ENCODE measurements at regions not wholly inside any gene's neighbourhood (a gene's known extent, or its start where the extent isn't known, plus 50 kb on each side); places are given as distances from the start of the nearest gene placed in this dataset.

GRCh38 chr11:23688835-23689234 lies 808.0 kb upstream of the LUZP2 start:
- Histone ChIP-seq H3K9ac (ENCODE audit: low read length in 2 of 2) (no peak overlapping the region), H3K27ac (ENCODE audit: low read length) (no peak overlapping the region), H3K4me3 (ENCODE audit: low read length in 2 of 2) (no peak overlapping the region), H3K27me3 (ENCODE audit: control insufficient read depth in 1 of 2, insufficient read depth in 2 of 2, low read length in 2 of 2) (no peaks in the 10 kb centered on the region), H3K4me1 (ENCODE audit: control insufficient read depth, insufficient read depth, low read length) (no peaks in the 10 kb centered on the region), H3K9me3 (ENCODE audit: control insufficient read depth in 2 of 2, low read length in 2 of 2) (no peaks in the 10 kb centered on the region), H3K36me3 (ENCODE audit: control insufficient read depth in 2 of 2, insufficient read depth in 2 of 2, low read length in 2 of 2) (no peaks in the 10 kb centered on the region)

GRCh38 chr11:23696688-23697415 lies 800.0 kb upstream of the LUZP2 start:
- Histone ChIP-seq H3K9ac (ENCODE audit: low read length in 2 of 2) (no peak overlapping the region), H3K27ac (ENCODE audit: low read length) (no peak overlapping the region), H3K4me3 (ENCODE audit: low read length in 2 of 2) (no peak overlapping the region), H3K27me3 (ENCODE audit: control insufficient read depth in 1 of 2, insufficient read depth in 2 of 2, low read length in 2 of 2) (no peaks in the 10 kb centered on the region), H3K9me3 (ENCODE audit: control insufficient read depth in 2 of 2, low read length in 2 of 2) (no peaks in the 10 kb centered on the region), H3K4me1 (ENCODE audit: control insufficient read depth, insufficient read depth, low read length) (no peaks in the 10 kb centered on the region), H3K36me3 (ENCODE audit: control insufficient read depth in 2 of 2, insufficient read depth in 2 of 2, low read length in 2 of 2) (no peaks in the 10 kb centered on the region)

GRCh38 chr11:23704183-23704582 lies 792.7 kb upstream of the LUZP2 start:
- Histone ChIP-seq H3K36me3 (ENCODE audit: control insufficient read depth in 2 of 2, insufficient read depth in 2 of 2, low read length in 2 of 2) (no peaks in the 10 kb centered on the region), H3K27ac (ENCODE audit: low read length) (no peak overlapping the region), H3K9ac (ENCODE audit: low read length in 2 of 2) (no peak overlapping the region), H3K4me1 (ENCODE audit: control insufficient read depth, insufficient read depth, low read length) (no peaks in the 10 kb centered on the region), H3K4me3 (ENCODE audit: low read length in 2 of 2) (no peak overlapping the region), H3K9me3 (ENCODE audit: control insufficient read depth in 2 of 2, low read length in 2 of 2) (no peaks in the 10 kb centered on the region), H3K27me3 (ENCODE audit: control insufficient read depth in 1 of 2, insufficient read depth in 2 of 2, low read length in 2 of 2) (no peaks in the 10 kb centered on the region)

GRCh38 chr11:23711981-23712380 lies 784.9 kb upstream of the LUZP2 start:
- no peak overlapping the region for H3K27ac ChIP-seq (ENCODE audit: low read length)

GRCh38 chr11:23719016-23719415 lies 777.8 kb upstream of the LUZP2 start:
- Histone ChIP-seq H3K9ac (ENCODE audit: low read length in 2 of 2) (no peak overlapping the region), H3K36me3 (ENCODE audit: control insufficient read depth in 2 of 2, insufficient read depth in 2 of 2, low read length in 2 of 2) (no peaks in the 10 kb centered on the region), H3K4me3 (ENCODE audit: low read length in 2 of 2) (no peak overlapping the region), H3K4me1 (ENCODE audit: control insufficient read depth, insufficient read depth, low read length) (no peaks in the 10 kb centered on the region), H3K27ac (ENCODE audit: low read length) (no peak overlapping the region), H3K9me3 (ENCODE audit: control insufficient read depth in 2 of 2, low read length in 2 of 2) (no peaks in the 10 kb centered on the region), H3K27me3 (ENCODE audit: control insufficient read depth in 1 of 2, insufficient read depth in 2 of 2, low read length in 2 of 2) (no peaks in the 10 kb centered on the region)

More at GRCh38 chr11:23711981-23712380, 784.9 kb upstream of the LUZP2 start:
- H3K9me3 ChIP-seq (ENCODE audit: control insufficient read depth in 2 of 2, low read length in 2 of 2) = no peaks in the 10 kb centered on the region
- no peaks in the 10 kb centered on the region for H3K4me1 ChIP-seq (ENCODE audit: control insufficient read depth, insufficient read depth, low read length)
- H3K36me3 ChIP-seq (ENCODE audit: control insufficient read depth in 2 of 2, insufficient read depth in 2 of 2, low read length in 2 of 2) = no peaks in the 10 kb centered on the region
- H3K27me3 ChIP-seq (ENCODE audit: control insufficient read depth in 1 of 2, insufficient read depth in 2 of 2, low read length in 2 of 2) = no peaks in the 10 kb centered on the region
- no peak overlapping the region for H3K9ac ChIP-seq (ENCODE audit: low read length in 2 of 2)
- no peak overlapping the region for H3K4me3 ChIP-seq (ENCODE audit: low read length in 2 of 2)

GRCh38 chr11:23723861-23724260 lies 773.0 kb upstream of the LUZP2 start:
- no peaks in the 10 kb centered on the region for H3K27me3 ChIP-seq (ENCODE audit: control insufficient read depth in 1 of 2, insufficient read depth in 2 of 2, low read length in 2 of 2)
- H3K9me3 ChIP-seq (ENCODE audit: control insufficient read depth in 2 of 2, low read length in 2 of 2) = no peaks in the 10 kb centered on the region
- no peaks in the 10 kb centered on the region for H3K36me3 ChIP-seq (ENCODE audit: control insufficient read depth in 2 of 2, insufficient read depth in 2 of 2, low read length in 2 of 2)
- H3K9ac ChIP-seq (ENCODE audit: low read length in 2 of 2) = no peak overlapping the region
- no peaks in the 10 kb centered on the region for H3K4me1 ChIP-seq (ENCODE audit: control insufficient read depth, insufficient read depth, low read length)
- H3K4me3 ChIP-seq (ENCODE audit: low read length in 2 of 2) = no peak overlapping the region
- H3K27ac ChIP-seq (ENCODE audit: low read length) = no peak overlapping the region

- H3K27ac ChIP-seq (ENCODE audit: low read length) = no peak overlapping the region
- no peaks in the 10 kb centered on the region for H3K27me3 ChIP-seq (ENCODE audit: control insufficient read depth in 1 of 2, insufficient read depth in 2 of 2, low read length in 2 of 2)
- H3K36me3 ChIP-seq (ENCODE audit: control insufficient read depth in 2 of 2, insufficient read depth in 2 of 2, low read length in 2 of 2) = no peaks in the 10 kb centered on the region
- no peaks in the 10 kb centered on the region for H3K4me1 ChIP-seq (ENCODE audit: control insufficient read depth, insufficient read depth, low read length)
- H3K9ac ChIP-seq (ENCODE audit: low read length in 2 of 2) = no peak overlapping the region
- no peak overlapping the region for H3K4me3 ChIP-seq (ENCODE audit: low read length in 2 of 2)
- no peaks in the 10 kb centered on the region for H3K9me3 ChIP-seq (ENCODE audit: control insufficient read depth in 2 of 2, low read length in 2 of 2)
These were observed 771.1 kb upstream of the LUZP2 start for GRCh38 chr11:23725752-23726151.

GRCh38 chr11:23727387-23727786 lies 769.5 kb upstream of the LUZP2 start:
- no peak overlapping the region for H3K27ac ChIP-seq (ENCODE audit: low read length)
- no peaks in the 10 kb centered on the region for H3K27me3 ChIP-seq (ENCODE audit: control insufficient read depth in 1 of 2, insufficient read depth in 2 of 2, low read length in 2 of 2)
- H3K4me3 ChIP-seq (ENCODE audit: low read length in 2 of 2) = no peak overlapping the region
- no peak overlapping the region for H3K9ac ChIP-seq (ENCODE audit: low read length in 2 of 2)
- no peaks in the 10 kb centered on the region for H3K4me1 ChIP-seq (ENCODE audit: control insufficient read depth, insufficient read depth, low read length)
- no peaks in the 10 kb centered on the region for H3K36me3 ChIP-seq (ENCODE audit: control insufficient read depth in 2 of 2, insufficient read depth in 2 of 2, low read length in 2 of 2)
- H3K9me3 ChIP-seq (ENCODE audit: control insufficient read depth in 2 of 2, low read length in 2 of 2) = no peaks in the 10 kb centered on the region

- Histone ChIP-seq H3K27me3 (ENCODE audit: control insufficient read depth in 1 of 2, insufficient read depth in 2 of 2, low read length in 2 of 2) (no peaks in the 10 kb centered on the region), H3K27ac (ENCODE audit: low read length) (no peak overlapping the region), H3K36me3 (ENCODE audit: control insufficient read depth in 2 of 2, insufficient read depth in 2 of 2, low read length in 2 of 2) (no peaks in the 10 kb centered on the region), H3K4me1 (ENCODE audit: control insufficient read depth, insufficient read depth, low read length) (no peaks in the 10 kb centered on the region), H3K9ac (ENCODE audit: low read length in 2 of 2) (no peak overlapping the region), H3K4me3 (ENCODE audit: low read length in 2 of 2) (no peak overlapping the region), H3K9me3 (ENCODE audit: control insufficient read depth in 2 of 2, low read length in 2 of 2) (no peaks in the 10 kb centered on the region)
These were observed 769.1 kb upstream of the LUZP2 start for GRCh38 chr11:23727794-23728193.

GRCh38 chr11:23729088-23729487 lies 767.8 kb upstream of the LUZP2 start:
- no peaks in the 10 kb centered on the region for H3K4me1 ChIP-seq (ENCODE audit: control insufficient read depth, insufficient read depth, low read length)
- H3K4me3 ChIP-seq (ENCODE audit: low read length in 2 of 2) = no peak overlapping the region
- no peak overlapping the region for H3K27ac ChIP-seq (ENCODE audit: low read length)
- H3K9me3 ChIP-seq (ENCODE audit: control insufficient read depth in 2 of 2, low read length in 2 of 2) = no peaks in the 10 kb centered on the region
- H3K36me3 ChIP-seq (ENCODE audit: control insufficient read depth in 2 of 2, insufficient read depth in 2 of 2, low read length in 2 of 2) = no peaks in the 10 kb centered on the region
- H3K9ac ChIP-seq (ENCODE audit: low read length in 2 of 2) = no peak overlapping the region
- H3K27me3 ChIP-seq (ENCODE audit: control insufficient read depth in 1 of 2, insufficient read depth in 2 of 2, low read length in 2 of 2) = no peaks in the 10 kb centered on the region

GRCh38 chr11:23730307-23730998 lies 766.4 kb upstream of the LUZP2 start:
- no peaks in the 10 kb centered on the region for H3K36me3 ChIP-seq (ENCODE audit: control insufficient read depth in 2 of 2, insufficient read depth in 2 of 2, low read length in 2 of 2)

More at GRCh38 chr11:23730307-23730998, 766.4 kb upstream of the LUZP2 start:
- Histone ChIP-seq H3K9ac (ENCODE audit: low read length in 2 of 2) (no peak overlapping the region), H3K4me1 (ENCODE audit: control insufficient read depth, insufficient read depth, low read length) (no peaks in the 10 kb centered on the region), H3K4me3 (ENCODE audit: low read length in 2 of 2) (no peak overlapping the region), H3K9me3 (ENCODE audit: control insufficient read depth in 2 of 2, low read length in 2 of 2) (no peaks in the 10 kb centered on the region), H3K27ac (ENCODE audit: low read length) (no peak overlapping the region), H3K27me3 (ENCODE audit: control insufficient read depth in 1 of 2, insufficient read depth in 2 of 2, low read length in 2 of 2) (no peaks in the 10 kb centered on the region)

All from stomach smooth muscle (tissue), 2 donors.